Omental fat pad (tissue), 3 donors: ENCODE measurements at regions not wholly inside any gene's neighbourhood (a gene's known extent, or its start where the extent isn't known, plus 50 kb on each side); places are given as distances from the start of the nearest gene placed in this dataset.
"Not testable (repeated sequence)": the region's sequence is repeated elsewhere in the genome, so short reads cannot be mapped to it uniquely, and the experiment has no call there.

Source experiments
- ATAC-seq: fragments of 150-250 bp; one replicate; pipeline ENCODE4 v1.9.1; 2016; ENCODE audit warnings: mild to moderate bottlenecking, moderate library complexity; ENCODE audit not compliant: low FRiP score
- DNase-seq: peaks from one replicate; pipeline ENCODE4 v3.0.0-alpha.2; 2019; ENCODE audit warnings: low spot score
- CTCF ChIP-seq, 3 donors: fragments of 450-650 bp; IDR thresholded peaks; one replicate each; pipeline ENCODE4 v1.5.1; 2016 to 2017; ENCODE audit warnings: antibody characterized with exemption in 3 of 3, mild to moderate bottlenecking in 3 of 3, moderate library complexity in 2 of 3

DNA sequence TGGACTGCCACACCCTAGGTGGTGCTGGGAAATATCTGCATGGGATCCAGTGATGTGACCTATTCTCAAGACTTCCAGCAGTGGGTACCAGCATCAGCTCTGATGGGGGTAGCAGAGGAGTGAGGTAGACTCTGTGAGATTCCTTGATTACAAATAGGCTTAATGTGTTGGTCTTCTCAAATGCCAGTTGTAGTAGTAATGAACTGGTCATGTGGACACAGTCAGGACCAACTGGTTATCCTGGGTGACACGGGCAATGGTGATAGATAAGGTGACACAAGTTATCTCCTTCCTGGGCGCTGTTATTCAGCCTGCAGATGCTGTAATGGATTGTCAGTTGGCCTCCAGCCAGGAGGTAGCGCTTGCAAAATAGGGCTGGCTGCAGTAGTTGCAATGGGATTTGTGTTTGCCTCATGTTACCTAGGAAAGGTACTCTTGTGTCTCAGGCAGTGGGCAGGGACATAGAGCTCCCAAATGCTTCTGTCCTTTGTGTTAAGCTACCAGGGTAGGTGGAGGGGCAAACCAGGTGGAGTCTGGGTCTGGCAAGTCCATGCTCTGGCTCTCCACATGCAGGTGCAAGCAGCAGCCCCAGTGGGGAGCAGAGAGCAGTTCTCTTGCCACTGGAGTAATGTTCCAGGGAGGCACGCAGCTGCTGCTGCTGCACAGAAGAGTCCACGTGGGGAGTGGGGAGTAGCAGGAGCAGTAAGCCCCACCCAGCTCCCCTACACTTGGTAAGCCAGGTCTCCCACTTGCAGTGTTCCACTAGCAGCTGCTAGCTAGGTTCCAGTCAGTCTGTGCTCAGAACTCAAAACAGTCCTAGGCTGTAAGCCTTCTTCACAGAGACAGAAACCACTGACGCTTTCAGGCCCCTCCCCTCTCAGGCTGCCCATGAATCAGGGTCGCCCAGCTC is 505.4 kb upstream of the DDX18 start:
- ATAC-seq = no peak
- TF ChIP-seq CTCF (IDR thresholded peaks at IDR 0.05) = no peak
- no peak for DNase-seq

DNA sequence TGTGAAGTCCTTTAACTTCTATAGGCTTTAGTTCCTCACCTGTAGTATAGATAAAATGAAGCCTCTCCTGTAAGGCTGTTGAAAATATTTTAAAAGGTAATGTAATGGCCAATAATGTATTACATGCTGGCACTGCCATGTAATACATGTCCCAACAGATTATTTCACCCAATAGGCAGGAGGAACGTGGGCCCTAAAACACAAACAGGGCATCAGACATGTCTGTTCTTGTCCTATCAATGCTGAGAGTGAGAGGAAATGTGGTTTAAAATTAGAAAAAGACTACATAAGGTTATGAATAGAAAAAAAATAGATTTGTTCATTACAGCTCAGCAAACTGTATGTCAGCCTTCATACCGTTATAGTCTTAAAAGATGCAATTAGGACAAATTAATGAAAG is 492.7 kb upstream of the DDX18 start:
- ATAC-seq = no peak
- TF ChIP-seq CTCF (IDR thresholded peaks at IDR 0.05) = no peak

GRCh38 chr2:117323331-117323730 is 491.2 kb upstream of the DDX18 start:
- ATAC-seq (no peak), DNase-seq (no peak)
- TF ChIP-seq CTCF (IDR thresholded peaks at IDR 0.05) = no peak

More for the DNA sequence above, 492.7 kb upstream of the DDX18 start:
- DNase-seq = no peak

- TF ChIP-seq CTCF (IDR thresholded peaks at IDR 0.05) = no peak
- ATAC-seq (no peak), DNase-seq (no peak)
Measured at GRCh38 chr2:117330641-117331040, 483.9 kb upstream of the DDX18 start.

GRCh38 chr2:117335967-117336366 is 478.5 kb upstream of the DDX18 start:
- no peak for ATAC-seq
- TF ChIP-seq CTCF (IDR thresholded peaks at IDR 0.05) = no peak

GRCh38 chr2:117336496-117336895 is 478.0 kb upstream of the DDX18 start:
- TF ChIP-seq CTCF (IDR thresholded peaks at IDR 0.05) = no peak
- DNase-seq = no peak
- ATAC-seq = no peak

More at GRCh38 chr2:117335967-117336366, 478.5 kb upstream of the DDX18 start:
- no peak for DNase-seq

DNA sequence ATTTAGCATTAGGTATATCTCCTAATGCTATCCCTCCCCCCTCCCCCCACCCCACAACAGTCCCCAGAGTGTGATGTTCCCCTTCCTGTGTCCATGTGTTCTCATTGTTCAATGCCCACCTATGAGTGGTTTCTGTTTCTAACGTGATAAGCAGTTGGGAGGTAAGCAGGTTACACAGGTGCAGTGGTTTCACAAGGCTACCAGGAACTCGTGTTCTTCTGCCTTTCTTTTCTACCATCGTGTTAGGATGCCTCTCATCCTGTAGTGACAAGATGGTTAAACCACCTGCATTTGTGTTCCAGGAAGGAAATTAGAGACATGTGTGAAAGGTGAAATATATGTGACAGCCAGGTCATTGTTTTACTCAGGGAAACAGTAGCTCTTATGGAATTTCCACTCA is 476.5 kb upstream of the DDX18 start:
- not testable (repeated sequence) for ATAC-seq, DNase-seq
